ENCODE measurements at regions not wholly inside any gene's neighbourhood (a gene's known extent, or its start where the extent isn't known, plus 50 kb on each side); places are given as distances from the start of the nearest gene placed in this dataset.

DNA sequence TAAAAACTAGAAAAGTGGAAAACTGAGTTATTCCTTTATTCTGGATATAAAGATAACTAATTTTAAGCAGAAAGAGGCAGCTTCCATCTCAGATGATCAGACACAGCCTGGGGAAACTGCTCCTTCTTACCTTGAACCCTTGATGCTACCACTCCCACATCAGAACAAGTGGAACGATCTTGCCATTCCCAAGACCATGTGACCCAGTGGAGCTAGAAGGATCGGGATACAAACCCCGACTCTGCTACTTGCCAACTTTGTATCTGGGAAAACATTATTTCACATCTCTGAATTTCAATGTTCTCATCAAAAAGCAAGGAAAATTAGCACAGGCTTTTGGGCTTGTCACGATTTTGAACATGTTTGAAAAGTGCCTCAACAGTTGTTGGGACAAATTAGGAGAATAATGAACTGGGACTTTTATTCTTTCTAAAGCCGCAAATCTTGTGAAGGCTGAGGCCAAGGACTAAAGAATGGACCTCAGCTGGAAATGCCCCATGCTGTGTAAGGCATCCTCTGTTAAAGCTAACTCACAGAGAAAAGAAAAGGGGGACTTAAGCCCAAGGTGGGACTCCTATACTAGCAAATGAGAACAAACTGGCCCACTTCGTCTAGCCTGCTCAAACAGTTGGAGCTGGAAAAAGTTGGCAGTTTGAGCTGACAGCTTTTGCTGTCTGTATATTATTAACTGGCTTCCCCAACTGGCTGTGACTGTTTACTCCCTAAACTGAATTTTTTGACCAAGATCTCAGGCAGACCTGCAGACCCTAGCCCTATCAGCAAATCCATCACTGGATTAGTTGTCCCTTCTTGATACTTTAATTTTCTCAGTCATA lies 552.3 kb downstream of the EFNA5 start:
- no peak overlapping the region for H3K4me3 ChIP-seq (ENCODE audit: low read length)
- no peak for DNase-seq (ENCODE audit: low read depth, low spot score)

DNA sequence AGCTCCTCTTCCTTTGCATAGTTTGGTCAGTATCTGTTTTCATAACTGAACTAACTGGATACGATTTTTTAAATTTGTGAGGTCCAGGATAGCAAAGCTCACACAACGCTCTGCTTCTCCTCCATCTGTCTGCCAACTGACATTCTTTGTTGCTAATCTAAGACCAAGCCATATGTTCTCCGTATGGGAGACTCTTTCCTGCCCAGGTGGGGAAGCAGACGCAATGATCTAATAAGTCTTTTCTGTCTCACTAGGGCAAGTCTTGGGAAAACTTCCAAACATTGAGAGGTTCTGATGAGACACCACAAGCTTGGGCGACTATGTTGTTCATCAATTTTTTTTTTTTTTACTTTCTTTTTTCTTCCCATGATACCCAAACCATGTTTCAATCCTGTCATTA lies 558.5 kb downstream of the EFNA5 start:
- H3K4me3 ChIP-seq (ENCODE audit: low read length), result no peak overlapping the region
- no peak for DNase-seq (ENCODE audit: low read depth, low spot score)

DNA sequence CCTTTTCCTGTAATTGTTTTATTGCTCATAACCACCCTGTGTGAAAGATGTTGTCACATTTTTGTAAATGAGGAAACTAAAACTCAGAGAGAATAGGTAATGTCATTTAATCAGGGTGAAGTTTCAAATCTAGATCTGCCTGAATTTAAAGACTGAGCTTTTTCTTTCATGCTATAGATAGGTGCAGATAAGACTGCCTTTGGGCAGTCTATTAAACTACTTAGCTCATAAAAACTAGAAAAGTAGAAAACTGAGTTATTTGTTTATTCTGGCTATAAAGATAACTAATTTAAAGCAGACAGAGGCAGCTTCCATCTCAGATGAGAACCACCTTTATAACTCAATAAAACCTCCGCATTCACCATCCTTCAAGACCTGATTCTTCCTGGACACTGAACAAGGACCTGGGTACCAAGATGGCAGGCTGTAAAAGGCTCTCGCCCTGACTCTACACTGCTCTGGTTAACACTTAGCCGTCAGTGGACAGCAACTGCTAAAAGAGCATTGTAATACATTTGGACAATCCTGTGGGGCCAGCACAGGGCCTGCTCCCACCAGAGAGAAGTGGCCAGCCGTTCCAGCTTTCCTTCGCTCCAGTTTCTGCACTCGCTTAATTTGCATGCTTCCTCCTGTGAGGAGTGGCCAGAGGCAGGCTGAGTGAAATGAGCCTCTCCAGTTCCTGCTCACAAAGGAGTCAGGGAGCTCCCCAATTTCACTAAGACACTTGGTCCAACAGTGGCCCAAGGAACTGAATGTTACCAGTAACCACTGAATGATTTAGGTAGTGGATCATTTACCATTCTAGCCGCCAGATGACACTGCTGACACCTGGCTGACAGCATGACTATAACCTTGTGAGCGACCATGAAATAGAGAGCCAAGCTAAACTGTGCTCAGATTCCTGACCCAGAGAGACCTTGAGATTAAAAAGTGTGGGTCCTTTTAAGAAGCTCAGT lies 566.4 kb downstream of the EFNA5 start:
- no peak for DNase-seq (ENCODE audit: low read depth, low spot score)
- no peak overlapping the region for H3K4me3 ChIP-seq (ENCODE audit: low read length)

- no peak overlapping the region for H3K4me3 ChIP-seq (ENCODE audit: low read length)
- no peak for DNase-seq (ENCODE audit: low read depth, low spot score)
Observed at GRCh38 chr5:107103522-107103921, 567.2 kb downstream of the EFNA5 start.

DNA sequence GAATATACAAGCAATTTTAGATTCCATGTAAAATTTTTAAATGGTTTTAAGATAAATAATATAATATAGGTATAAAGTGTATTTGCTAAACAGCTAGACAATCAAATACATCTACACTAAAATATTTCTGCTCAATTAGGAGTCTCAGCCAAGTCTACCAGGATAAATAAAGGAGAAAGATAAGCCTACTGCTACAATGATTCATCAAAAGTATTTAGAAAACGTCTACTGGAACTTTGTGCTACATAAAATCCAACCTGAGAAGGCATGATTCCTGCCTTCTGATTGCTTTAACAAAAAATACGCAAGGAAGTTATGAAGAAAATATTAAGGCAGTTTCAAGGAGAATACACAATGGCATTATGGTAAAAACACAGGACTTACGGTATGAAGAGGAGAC lies 570.6 kb downstream of the EFNA5 start:
- DNase-seq (ENCODE audit: low read depth, low spot score), result no peak
- no peak overlapping the region for H3K4me3 ChIP-seq (ENCODE audit: low read length)

GRCh38 chr5:107099506-107099905 lies 571.2 kb downstream of the EFNA5 start:
- DNase-seq (ENCODE audit: low read depth, low spot score), result no peak
- no peak overlapping the region for H3K4me3 ChIP-seq (ENCODE audit: low read length)

DNA sequence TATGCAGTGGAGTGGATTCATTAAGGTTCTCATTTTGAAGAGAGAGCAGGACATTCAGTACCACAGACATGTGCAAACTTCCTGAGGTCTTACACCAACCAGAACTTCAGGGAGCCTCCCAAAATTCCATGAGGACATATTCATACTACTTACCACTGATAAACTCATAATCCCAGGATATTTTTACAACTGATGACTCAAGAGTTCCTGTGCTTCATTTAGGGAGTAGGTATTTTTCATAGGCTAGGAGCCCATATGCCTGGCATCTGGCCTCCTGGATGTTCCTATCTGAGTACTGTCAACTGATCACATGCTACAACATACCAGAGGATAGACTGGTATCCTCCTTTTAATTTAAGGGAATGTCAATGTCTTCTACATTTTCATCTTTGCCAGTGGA lies 578.0 kb downstream of the EFNA5 start:
- DNase-seq (ENCODE audit: low read depth, low spot score), result no peak
- H3K4me3 ChIP-seq (ENCODE audit: low read length), result no peak overlapping the region

GRCh38 chr5:107090506-107090905 lies 580.2 kb downstream of the EFNA5 start:
- no peak for DNase-seq (ENCODE audit: low read depth, low spot score)

DNA sequence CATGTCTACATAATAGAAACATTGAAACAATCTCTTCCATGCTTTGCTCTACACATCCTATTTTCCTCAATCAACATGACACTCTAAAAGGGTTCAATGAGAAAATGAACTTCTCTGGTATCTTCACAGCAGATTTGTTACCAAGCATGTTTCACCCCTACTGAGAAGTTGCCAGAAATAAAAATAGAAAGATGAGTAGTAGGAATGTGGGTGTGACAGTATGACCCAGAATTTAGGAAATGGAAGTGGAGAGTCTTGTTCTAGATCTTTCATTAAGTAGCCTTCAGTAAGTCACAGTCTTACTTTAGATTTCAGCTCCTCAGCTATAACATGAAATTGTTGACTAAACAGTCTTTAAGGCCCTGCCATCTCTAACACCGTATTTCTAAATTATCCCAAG lies 581.8 kb downstream of the EFNA5 start:
- DNase-seq (ENCODE audit: low read depth, low spot score), result no peak
- no peak overlapping the region for H3K4me3 ChIP-seq (ENCODE audit: low read length)

More at GRCh38 chr5:107090506-107090905, 580.2 kb downstream of the EFNA5 start:
- no peak overlapping the region for H3K4me3 ChIP-seq (ENCODE audit: low read length)

DNA sequence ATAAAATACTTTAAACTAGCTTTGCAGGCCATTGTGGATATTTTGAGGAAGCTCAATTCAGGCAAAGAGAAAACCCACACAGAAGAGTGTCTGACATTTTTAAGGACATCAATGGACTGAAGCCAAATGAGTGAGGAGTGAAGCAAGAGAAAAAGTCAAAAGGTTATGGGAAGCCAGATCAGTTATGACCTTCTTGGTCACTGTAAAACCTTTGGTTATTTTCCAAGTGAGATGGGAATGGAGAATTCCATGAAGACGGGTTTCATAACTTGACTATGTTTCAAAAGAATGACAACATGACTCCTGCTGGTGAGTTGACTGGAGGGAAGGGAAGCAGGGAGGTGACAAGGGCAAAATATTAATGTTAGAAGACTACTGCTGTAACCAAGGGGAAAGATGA lies 585.2 kb downstream of the EFNA5 start:
- no peak for DNase-seq (ENCODE audit: low read depth, low spot score)
- no peak overlapping the region for H3K4me3 ChIP-seq (ENCODE audit: low read length)

DNA sequence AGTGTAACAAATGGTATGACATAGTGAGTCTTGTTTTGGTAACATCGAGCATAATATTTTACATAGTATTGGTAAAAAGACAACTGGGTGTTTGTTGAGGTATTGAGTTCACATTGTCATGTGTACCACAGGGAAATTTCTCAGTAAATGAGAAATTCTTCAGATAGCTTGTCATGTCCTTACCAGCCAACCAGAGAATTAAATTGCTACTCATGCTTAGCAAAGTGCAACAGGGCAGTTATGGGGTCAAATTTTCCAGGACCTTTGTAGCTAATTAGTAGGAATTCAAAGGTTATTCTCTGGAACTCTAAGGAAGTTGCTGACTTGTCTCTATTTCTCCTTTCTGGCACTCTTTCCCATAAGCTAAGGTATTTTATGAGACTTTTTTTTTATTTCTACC lies 595.7 kb downstream of the EFNA5 start:
- H3K4me3 ChIP-seq (ENCODE audit: low read length), result no peak overlapping the region
- DNase-seq (ENCODE audit: low read depth, low spot score), result no peak

DNA sequence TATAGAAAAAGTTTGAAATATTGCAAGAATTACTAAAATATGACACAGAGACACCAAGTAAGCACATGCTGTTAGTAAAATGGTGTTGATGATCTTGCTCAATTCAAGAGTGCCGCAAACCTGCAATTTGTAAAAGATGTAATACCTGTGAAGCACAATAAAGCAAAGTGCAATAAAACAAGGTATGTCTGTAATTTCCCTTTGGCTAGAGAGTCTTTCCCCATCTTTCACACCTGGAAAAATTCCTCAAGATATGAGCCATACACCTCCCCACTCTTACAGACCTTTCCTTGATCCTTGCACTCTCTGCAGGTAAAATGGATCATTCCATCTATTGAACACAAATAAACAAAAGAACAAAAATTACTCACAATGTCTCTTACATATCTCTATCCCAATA lies 597.8 kb downstream of the EFNA5 start:
- no peak for DNase-seq (ENCODE audit: low read depth, low spot score)

DNA sequence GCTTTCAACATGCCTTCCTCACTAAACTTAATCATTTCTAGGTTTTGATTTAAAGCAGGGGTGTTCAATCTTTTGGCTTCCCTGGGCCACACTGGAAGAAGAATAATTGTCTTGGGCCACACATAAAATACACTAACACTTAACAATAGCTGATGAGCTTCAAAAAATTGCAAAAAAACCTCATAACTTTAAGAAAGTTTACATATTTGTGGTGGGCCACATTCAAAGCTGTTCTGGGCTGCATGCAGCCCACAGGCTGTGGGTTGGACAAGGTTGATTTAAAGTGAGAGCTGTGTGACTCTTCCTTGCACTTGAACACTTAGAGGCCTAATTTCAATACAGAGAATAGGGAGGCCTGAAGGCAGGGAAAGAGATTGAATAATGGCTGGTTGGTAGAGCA lies 598.3 kb downstream of the EFNA5 start:
- no peak for DNase-seq (ENCODE audit: low read depth, low spot score)
- H3K4me3 ChIP-seq (ENCODE audit: low read length), result no peak overlapping the region

More for the DNA sequence above, 597.8 kb downstream of the EFNA5 start:
- H3K4me3 ChIP-seq (ENCODE audit: low read length), result no peak overlapping the region

DNA sequence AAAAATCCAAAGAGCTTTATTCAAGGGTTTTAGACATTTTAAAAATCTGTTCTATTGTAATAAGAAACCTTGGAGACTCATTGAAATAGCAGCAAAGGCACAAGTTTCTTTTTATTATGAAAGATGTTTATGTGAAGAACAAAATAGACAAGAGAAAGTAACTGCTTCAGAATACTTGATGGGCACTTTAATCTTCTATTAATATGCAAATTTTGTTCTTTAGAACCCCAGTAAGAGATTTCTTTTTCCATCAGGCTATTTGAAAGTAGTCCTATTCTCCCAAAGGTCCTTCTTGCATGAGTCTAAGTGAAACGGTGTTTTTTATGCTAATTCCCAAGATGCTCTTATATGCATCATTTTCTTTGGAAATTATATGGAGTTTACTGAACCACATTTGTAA lies 602.0 kb downstream of the EFNA5 start:
- DNase-seq (ENCODE audit: low read depth, low spot score), result no peak
- H3K4me3 ChIP-seq (ENCODE audit: low read length), result no peak overlapping the region

DNA sequence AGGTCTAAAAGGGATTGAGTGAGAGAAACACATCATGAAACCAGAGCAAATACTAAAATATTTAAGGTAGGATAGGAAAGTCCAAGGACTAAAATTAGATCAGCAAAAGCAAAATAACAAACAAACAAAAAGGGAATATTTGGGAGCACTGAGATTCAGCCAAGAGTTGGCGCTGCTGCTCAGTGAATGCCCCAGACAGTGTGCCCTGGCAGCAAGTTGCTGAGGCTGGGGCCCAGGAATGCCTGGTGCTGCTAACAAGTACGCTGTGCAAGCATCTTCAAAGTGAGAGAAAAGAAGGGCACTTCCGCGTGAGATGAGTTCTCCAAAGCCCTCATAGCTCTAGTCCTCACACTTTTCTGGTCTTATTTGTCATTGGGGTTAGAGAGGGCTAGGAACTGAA lies 603.3 kb downstream of the EFNA5 start:
- DNase-seq (ENCODE audit: low read depth, low spot score), result no peak
- no peak overlapping the region for H3K4me3 ChIP-seq (ENCODE audit: low read length)

GRCh38 chr5:107063511-107063910 lies 607.2 kb downstream of the EFNA5 start:
- no peak overlapping the region for H3K4me3 ChIP-seq (ENCODE audit: low read length)
- no peak for DNase-seq (ENCODE audit: low read depth, low spot score)

DNA sequence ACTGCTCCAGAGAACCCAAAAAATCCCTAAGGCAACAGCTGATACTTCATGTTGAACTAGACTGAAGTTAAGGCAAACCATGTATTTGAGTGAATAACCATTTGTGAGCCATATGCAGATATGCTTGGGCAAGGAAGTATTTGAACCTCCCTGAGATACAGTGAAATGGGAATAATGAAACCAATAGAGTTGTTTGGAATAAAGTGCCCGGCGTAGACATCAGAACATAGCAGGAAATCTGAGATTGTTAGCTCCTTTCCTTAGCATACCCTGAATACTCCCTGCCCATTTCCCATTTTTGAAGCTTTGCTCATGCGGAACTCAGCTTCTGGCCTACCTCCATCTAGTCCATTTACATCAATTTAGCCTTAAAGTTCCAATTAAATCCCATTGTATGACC lies 611.9 kb downstream of the EFNA5 start:
- no peak overlapping the region for H3K4me3 ChIP-seq (ENCODE audit: low read length)
- DNase-seq (ENCODE audit: low read depth, low spot score), result no peak

DNA sequence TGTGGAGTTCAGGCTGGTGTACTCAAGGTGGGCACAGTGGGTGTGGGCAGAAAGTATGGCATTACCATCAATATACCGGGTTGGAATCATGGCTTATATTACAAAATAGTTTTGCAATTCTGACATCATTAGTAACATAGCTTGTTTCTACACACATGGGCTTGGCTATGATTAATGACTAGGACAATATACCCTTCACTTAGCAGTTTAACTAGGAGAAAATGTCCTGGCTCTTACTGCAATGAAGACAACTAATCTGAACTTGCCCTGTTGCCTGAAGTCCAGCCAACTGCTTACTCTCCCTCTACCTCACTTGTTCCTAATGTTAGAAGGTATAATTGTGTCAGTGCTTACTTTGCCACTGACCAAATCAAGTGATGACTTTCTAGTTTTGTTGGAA lies 612.5 kb downstream of the EFNA5 start:
- H3K4me3 ChIP-seq (ENCODE audit: low read length), result no peak overlapping the region
- no peak for DNase-seq (ENCODE audit: low read depth, low spot score)

GRCh38 chr5:107056278-107056677 lies 614.5 kb downstream of the EFNA5 start:
- no peak for DNase-seq (ENCODE audit: low read depth, low spot score)
- no peak overlapping the region for H3K4me3 ChIP-seq (ENCODE audit: low read length)

GRCh38 chr5:107047048-107047447 lies 623.7 kb downstream of the EFNA5 start:
- DNase-seq (ENCODE audit: low read depth, low spot score), result no peak
- no peak overlapping the region for H3K4me3 ChIP-seq (ENCODE audit: low read length)
